CD4-positive, alpha-beta T cell treated with Interleukin-21 for 1 hour (primary cell): ENCODE measurements at regions not wholly inside any gene's neighbourhood (a gene's known extent, or its start where the extent isn't known, plus 50 kb on each side); places are given as distances from the start of the nearest gene placed in this dataset.
A peak's percentile ranks its signal among the peaks of the same experiment; 100 is the strongest.

Experiments used
- DNase-seq: peaks from one replicate; pipeline ENCODE4 v3.0.0-alpha.2; 2020

DNA sequence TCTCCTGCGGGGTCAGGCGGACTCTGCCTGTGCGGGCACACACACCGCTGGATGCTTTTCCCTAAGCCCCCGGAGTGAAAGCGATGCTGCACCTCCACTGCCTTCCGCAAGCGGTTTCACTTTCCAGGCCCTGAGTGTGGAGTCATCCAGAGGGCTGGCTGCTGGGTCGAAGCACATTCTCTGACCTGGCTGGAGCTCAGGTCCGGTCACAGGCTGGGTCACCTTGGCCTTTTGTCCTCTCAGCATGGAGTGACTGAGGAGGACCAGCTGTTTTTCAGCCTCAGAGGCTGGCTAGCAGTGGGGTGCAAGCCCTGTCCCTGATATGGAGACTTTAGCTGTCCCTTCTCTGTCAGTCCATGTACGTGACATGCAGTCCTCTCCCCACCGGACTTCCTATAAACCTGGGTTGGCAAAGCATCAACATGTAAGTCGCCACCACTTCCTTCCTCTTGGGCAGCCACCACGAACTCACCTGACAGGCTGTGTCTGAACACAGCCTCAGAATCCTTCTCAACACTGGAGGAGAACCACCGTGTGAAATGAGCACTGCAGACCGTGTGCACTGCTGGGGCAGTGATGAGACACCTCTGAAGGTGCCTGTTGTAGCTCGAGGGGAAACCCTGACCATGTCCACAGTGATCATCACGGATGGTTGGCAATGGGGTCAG is 51.3 kb downstream of the GADD45G start:
- DNase-seq = no peak

DNA sequence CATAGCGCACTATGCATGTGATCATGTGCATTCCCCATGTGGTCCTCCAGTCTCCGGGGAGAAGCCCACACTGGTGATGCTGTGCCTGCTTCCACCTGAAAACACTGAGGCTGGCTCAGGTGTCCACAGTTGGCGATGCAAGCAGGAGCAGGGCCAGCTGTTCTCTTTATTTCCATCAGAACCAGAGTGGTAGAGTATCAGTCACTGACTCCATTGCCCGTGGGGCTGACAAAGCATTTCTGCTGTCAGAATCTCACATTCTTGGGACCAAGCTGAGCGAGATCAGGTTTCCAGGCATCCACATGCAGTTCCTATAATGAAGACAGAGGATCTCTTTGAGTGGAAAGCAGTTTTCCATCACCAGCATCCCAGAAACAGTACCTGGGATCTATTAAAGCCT is 52.5 kb downstream of the GADD45G start:
- no peak for DNase-seq

DNA sequence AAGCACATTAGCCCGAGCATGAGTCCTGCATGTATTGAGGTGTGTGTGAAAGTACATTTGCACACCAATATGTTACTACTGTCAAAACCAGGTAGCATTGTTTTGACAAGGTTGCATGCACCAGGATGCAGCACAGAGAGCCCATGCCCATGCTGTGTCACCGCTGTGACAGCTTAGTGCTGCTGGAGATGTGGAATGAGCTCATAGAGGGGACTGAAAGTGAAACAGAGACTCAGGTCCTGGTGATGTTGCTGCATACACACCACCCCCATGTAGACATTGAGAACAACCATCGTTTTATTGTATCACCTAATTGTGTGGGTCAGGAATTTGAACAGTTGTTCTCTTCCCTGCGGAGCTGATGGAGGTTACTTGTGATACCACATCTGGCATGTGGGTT is 53.0 kb downstream of the GADD45G start:
- DNase-seq = no peak

DNA sequence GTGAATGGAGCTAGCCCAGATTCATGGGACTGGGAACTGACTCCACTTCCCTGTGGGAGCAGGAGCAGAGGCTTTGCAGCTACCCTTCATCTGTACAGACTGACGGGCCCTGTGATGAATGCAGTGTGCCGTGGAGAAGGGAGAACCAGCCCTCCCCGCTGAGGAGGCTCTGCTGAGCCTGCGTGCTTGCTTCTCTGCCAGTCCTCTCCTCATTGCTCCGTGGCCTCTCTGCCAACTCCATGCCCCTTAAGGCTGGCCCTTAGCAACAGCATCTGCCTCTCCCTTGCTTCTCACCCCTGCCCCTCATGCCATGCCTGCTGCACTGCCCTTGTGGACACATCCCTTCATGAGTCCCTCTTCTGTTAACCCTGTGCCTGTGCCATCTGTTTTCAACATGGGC is 53.6 kb downstream of the GADD45G start:
- DNase-seq = no peak

DNA sequence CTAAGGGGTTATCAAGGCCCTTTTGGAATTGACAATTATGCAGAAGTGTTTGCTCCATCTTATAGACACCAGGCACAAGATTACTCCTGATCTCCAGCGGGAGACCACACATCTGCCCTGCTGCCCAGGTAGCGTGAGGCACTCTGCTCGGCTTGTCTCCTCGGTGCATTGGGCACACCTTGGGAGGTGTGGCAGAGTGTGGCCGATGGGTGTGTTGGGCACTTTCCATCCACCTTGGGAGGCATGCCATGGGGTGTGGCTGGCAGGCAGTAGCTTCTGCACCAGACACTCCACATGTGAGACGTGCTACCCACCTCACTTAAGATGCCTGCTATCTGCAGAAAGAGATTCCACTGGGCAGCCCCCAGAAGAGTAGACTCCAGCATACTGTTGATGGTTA is 54.1 kb downstream of the GADD45G start:
- DNase-seq = no peak

DNA sequence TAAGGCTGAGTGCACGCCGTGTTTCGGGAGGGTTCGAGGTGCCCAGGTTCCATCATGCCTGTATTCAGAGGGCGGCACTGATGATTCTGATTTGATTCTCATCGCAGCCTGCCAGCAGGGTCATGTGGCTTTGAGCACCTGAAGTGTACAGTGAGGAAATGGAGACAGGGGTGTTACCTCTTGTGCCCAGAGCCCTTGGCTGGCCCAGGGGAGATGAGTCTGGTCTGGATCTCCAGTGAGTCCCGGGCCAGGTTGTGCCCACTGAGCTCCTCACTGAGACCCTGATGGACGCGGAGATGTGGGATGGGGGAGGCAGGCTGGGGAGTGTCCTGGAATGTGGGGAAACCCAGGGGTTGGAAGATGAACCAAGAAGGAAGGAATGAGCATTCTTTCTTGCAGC is 54.7 kb downstream of the GADD45G start:
- DNase-seq = no peak

DNA sequence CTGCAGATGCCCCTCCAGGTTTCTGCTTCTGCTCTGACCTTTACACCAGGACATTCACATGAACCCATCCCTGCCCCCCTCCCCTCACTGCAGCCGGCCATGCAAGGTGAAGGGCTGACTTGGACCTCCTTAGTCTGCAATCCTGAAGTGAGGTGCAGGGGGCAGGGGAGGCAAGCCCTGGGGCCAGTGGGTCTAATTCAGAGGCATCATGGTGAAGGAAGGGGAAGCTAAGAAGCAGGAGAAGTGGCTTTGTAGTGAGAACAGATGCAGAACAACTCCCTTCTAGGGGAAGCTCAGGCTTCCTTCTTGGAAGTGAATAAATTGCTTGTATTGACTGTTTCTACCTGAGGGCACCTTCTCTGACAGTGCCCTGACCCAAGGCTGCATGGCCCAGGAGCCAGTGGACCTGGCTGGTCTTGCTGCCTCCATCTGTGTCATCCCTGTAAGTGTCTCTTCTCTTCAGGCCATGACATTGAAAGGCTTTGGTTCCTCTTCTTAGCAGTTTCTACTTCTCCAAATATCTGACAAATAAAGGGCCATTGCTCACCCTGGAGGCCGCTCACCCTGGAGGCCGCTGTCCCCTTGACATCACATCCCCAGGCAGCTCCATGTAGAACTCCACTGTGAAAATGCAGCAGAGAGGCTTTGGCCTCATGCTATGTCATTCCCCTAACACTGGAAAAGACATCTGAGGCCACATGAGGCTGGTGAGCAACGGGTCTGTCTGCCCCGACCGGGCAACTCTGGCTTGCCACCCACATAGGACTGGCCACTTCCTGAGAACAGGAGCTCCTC is 55.3 kb downstream of the GADD45G start:
- no peak for DNase-seq

DNA sequence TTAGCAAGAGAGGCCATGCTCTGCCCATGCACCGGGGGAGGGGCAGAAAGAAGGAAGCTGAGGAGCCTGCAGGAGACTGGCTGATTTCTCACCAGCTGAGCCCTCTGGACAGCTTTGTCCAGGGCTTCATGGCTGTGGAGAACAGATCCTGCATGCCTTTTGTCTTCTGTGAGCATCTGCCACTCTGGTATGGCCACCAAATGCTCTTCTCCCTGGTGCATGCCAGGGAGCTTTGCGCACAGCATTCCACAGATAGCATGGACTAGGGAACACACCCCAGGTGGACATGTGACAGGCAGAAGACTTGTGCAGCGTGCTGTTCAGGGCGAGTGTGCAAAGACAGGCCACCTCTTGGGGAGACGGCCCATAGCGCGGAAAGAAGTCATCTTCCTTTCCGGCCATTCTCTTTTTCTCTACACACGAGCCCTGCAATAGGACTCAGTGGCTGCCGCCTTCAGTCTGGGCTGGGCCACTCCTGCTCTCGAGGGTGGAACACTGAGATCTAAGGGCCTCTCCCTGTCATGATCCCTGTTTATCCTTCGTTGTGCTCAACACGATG is 56.7 kb downstream of the GADD45G start:
- no peak for DNase-seq

DNA sequence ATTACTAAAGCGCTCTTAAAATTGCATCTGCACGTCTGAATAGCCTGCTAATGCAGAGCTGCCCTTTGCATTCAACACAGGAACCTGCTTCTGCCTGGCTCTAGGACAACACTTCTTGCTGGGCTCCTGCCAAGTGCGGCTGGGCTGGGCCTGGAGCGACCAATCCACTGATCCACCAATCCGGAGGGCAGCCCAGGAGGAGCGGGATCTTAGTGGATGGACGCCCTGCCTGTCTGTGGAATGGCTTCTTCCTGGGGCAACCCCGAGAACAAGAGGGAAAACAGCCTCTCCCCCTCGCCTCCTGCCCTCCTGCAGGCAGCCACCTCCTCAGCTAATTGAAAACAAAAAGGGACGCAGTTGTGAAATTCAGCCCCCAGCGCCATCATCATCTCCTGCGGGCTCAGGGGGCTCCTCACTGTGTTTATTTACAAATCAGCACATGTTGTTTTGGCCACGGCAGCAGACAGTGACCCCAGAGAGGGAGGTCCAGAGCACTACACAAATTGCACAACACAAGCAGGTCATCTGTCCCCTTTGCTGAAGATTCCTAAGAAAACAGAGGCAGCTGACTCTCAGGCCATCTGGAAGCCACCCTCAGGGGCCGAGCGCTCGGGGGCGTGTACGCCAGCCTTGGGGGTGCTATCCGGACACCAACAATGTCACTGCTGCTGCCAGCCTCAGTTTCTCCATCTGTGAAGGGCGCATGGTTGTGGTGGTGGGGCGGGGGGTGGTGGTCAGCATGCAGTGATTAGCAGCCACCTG is 57.3 kb downstream of the GADD45G start:
- peak; percentile 14 for DNase-seq

DNA sequence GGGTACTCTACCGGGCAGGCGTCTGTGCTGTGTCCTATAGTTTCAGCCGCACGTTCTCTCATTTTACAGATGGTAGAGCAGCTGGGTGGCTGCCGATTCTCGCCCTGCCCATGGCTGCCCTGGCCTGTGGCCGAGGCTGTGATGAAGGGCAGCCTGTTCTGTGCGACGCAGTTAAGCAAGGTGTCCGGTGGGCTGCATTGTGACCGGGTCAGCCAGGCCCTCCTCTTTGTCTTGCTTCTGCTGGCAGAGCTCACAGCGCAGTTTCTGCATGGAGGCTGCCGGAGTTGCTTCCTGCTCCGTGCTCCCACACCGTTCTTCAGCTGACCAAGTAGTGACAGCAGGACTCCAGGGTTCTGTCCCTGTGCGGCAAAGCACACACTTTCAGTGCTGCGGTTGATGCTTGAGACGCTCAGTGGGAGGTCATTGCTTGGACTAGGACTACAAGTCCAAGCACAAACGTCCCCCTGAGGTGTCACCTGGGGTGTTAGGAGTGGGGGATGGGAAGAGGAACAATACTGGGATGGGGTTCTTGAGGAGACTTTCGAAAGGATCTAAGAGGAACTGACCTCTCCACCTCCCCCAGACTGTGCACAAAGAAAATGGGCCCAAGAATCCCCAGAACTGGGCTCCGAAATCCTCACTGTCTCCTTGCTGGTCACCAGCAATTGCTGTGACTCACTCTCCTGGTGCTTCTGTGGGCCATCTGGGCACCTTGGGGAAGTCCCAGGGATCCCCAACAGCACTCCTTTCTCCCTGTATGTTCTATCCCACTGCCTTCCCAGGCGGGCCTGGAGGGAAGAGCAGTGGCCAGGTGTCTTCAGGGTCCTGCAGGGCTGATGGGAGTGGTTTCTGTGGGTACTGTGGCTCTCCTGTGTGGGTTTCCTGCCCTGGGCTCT is 58.2 kb downstream of the GADD45G start:
- DNase-seq = no peak

DNA sequence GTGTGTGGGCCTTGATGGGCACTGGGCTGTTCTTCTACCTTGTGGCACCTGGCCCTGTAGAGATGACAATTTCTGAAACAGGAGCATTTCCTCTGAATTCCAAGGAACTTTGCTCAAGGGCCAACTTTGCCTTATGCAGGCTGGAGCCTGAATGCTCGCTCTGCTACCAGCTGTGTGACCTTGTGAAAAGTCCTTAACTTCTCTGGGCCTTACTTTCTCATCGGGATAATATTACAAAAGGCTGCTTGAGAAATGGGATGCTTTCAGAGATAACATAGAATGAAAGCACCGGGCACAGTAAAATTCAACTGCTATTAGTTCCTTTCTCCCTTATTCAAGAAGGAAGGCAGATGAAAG is 58.8 kb downstream of the GADD45G start:
- no peak for DNase-seq

DNA sequence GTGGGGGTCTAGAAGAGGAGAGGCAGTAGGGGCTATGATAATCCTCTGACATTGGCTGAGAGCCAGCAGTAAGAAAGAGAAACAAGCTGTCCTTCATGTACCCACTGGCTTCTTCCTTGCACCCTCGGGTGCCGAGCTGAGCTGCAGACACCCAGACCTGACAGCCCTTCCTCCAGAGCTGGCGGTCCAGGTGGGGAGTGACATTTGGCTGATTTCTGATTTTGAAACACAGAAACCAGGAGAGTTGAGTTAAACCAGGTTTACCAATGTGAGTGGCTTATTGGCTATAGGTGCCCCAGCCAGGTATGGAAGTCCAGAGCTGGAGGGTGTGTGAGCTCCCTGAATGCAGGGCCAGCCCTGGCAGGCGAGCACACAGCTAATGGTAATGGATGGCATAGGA is 59.2 kb downstream of the GADD45G start:
- DNase-seq = no peak

DNA sequence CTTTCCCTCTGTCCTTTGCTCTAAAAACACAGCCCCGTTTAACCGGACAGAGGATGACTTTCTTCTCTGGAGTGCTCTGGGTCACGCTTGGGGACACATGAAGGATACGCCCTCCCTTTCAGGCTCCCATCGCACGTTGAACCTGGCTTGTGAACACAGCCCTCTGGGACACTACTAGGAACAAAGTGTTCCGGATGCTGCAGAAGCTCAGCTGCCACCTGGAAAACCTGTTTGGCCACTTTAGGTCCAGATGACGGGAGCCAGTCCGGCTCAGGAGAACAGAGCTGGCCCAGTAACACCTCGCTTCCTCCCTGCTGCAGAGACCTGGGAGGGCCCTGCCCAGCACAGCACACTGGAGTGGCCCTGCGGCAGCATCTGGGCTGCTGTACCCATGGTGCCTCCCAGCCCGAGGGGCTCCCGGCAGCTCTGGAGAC is 60.1 kb downstream of the GADD45G start:
- DNase-seq = no peak

DNA sequence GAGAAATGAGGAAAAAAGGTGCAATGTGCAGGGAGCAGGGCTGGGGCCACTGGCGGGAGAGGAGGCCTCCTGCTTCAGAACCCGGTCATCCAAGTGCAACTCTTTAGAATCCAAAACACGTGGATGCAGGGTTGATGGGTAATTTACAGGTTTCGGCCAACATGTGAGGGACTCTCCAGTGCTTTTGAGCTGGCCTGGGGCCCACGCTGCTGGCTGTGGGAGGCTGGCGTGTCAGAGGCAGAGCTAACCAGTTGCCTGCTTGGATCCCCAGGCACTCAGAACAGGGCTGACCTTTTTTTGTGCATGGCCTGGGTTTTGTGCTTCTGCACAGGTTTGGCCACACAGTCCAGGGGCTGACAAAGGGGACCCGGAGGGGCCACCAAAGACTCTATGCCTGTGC is 61.6 kb downstream of the GADD45G start:
- no peak for DNase-seq

DNA sequence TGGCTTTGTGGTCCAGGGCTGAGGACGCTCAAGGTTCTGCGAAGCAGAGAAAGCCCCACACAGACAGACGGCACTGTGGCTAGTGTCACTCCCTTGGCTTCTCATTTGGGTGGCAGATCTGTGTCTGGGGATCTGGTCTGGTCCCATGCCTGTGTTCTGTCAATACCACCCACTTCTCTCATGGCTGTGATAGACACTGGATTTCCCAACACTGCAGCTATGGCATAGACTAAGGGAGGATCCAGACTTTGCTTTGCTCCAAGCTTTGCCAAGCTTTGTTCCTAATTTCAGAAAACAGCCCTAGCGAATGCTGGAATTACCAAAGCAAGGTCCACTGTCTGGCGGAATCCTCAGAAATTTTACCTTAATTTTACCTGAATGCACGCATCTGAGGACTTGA is 62.1 kb downstream of the GADD45G start:
- no peak for DNase-seq

DNA sequence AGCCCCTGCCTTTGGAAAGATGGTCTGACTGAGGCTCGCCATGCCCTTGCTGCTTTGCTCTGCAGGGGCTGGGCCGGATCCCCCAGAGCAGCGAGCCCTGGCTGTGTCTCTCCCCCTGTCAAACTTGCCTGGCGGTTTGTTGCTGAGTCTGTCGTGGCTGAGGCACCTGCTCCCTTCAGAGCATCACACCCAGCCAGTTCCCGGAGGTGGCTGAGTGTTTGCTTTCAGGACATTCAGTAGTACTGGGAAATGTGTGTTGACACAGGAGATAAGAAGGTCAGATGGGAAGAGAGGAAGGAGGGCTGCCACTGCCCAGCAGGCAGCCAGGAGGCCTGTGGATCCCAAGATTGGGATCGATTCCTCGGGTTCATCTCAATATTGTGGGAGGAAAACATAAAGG is 62.9 kb downstream of the GADD45G start:
- DNase-seq = no peak

DNA sequence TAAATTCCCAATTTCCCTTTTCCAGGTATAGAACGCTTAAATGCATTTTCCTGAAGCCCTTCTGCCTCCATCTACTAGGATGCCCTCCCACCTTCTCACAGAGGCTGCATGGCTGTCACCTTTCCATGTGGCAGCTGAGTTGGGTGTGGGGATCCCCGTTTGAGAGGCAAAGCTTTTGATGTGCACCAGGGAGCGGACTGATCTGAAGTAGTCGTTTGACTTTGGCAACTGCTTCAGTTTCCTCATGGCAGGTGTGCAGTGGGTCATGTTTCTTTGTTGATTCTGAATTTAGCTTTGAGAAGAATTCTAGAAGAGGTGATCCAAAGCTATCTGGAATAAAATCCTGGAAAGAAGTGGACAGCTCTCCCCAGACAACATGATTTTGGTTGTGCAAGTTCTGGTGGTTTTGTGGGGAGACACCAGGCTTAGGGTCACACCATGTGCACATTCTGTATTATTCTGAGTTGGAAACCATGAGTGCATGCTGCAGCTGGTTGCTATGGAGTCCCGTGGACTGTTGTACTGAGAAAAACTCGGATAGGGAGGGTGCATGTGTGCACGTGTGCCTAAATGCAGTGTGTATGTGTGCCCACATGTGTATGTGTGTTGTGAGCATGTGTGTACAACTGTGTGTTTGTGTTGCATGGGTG is 63.5 kb downstream of the GADD45G start:
- DNase-seq = no peak

DNA sequence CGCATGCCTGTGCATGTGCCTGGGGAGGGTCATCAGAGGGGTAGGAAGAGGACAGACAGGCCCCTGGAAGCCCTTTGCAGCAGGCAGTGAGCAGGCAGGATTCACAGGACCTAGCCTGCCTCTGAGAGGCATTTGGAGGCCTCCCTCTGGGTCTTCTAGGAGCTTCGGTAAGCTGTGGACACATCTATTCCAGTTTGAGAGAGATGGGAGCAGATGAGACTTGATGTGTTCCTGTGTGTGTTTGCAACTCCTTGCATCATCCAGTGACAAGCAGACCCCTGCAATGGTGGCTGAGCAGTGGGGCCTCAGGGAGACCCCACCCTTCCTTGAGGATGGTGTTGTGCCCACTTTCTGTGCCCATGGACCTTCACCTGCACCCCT is 64.0 kb downstream of the GADD45G start:
- no peak for DNase-seq

DNA sequence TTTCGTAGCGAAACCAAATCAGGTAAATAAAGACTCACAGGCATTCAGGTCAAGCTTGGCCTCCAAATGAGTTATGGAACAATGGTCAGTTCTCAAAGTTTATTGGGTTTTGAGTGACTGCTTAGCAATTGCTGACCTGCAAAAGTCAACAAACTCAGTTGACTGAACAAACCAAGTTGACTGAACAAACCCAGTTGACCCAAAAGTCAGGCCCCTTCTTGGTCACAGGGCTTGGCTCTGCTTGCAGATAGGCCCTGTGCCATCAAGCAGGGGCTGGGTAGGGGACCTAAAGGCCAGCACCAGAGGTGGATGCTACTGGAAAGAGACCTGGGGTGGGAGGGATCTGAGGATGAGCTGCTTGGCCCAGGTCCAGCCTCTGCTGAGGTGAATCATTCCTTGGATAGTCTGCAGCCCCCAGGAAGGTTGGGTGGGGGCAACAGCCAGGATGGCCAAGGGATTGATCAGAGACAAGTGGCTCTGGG is 64.6 kb downstream of the GADD45G start:
- no peak for DNase-seq

DNA sequence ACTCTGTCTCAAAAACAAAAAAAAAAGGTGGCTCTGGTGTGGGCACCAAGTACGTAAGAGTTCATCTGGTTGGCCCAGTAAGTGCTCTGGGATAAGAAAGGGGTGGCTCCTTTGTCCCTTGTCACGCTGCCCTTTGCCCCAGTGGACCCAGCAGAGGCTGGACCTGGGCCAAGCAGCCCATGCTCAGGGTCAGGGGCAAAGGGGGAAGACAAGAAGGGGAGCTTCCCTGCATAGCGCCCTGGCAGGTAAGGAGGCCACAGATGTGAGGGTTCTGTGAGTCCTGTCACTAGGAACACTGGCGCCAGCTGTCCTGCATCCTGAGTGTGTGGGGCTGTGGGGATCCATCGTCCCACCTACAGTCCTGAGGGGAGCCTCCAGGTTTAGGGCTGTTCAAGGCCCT is 65.3 kb downstream of the GADD45G start:
- DNase-seq = no peak

DNA sequence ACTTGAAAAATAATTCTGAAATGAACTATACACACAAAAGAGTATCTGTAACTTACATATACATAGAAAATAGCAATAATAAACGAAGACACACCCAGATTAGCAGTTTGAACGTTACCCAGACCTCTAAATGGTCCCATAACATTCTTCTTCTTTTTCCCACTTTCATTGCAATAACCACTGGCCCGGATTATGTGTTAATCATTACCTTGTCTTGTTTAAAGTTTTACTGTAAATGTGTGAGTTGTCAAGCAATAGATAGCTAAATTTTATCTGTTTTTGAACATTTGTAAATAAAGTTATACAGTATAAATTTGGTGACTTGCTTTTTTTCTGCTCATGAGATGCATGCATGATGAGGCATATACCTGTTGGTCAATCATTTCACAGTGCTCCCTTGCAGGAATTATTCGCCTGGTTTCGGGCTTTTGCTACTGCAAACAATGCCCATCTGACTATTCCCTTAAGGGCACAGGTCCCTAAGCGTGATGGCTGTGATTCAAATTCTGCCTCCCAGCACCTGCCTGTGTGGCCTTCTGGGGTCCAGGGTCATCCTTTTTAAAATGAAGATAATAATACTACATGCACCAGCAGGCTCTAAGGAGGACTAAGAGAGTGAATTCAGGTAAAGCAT is 66.1 kb downstream of the GADD45G start:
- no peak for DNase-seq

DNA sequence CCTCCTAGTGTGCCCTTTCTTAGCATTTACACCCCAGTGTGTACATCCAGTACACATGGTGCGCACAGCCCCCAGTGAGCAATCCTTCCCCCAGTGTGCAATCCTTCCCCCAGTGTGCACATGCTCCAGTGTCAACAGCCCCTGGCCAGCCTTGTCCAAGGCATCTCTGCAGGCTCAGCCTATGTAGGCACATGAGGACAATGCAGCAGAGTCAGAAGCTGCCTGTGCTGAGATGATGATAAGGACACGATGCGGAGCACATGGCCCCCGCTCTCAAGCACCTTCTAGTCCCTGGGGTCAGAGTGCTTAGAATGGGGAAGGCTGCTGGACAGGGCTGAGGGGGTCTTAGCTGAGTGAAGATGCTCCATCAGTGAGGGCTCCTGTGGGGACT is 69.8 kb downstream of the GADD45G start:
- no peak for DNase-seq
